ENCODE measurements at regions not wholly inside any gene's neighbourhood (a gene's known extent, or its start where the extent isn't known, plus 50 kb on each side); places are given as distances from the start of the nearest gene placed in this dataset.

DNA sequence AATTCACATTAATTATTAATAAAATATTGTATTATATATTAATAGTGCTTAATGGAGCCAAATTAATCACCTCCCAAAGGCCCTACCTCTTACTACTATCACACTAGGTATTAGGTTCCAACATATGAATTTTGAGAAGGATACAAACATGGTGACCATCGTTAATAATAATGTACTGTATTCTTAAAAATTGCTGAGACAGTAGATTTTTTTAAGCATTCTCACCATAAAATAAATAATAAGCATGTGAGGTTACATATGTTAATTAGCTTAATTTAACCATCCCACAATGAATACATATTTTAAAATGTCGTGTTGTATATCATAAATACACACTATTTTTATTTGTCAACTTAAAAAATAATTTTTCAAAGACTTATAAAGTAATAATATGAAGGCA, 299.2 kb upstream of the NR5A2 start:
- TF ChIP-seq, protein P1, sequence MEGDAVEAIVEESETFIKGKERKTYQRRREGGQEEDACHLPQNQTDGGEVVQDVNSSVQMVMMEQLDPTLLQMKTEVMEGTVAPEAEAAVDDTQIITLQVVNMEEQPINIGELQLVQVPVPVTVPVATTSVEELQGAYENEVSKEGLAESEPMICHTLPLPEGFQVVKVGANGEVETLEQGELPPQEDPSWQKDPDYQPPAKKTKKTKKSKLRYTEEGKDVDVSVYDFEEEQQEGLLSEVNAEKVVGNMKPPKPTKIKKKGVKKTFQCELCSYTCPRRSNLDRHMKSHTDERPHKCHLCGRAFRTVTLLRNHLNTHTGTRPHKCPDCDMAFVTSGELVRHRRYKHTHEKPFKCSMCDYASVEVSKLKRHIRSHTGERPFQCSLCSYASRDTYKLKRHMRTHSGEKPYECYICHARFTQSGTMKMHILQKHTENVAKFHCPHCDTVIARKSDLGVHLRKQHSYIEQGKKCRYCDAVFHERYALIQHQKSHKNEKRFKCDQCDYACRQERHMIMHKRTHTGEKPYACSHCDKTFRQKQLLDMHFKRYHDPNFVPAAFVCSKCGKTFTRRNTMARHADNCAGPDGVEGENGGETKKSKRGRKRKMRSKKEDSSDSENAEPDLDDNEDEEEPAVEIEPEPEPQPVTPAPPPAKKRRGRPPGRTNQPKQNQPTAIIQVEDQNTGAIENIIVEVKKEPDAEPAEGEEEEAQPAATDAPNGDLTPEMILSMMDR (IDR thresholded peaks at IDR 0.05; ENCODE audit: insufficient read depth in 1 of 2, low read depth in 1 of 2, low read length in 1 of 2, severe bottlenecking in 1 of 2, unreplicated experiment in 1 of 2) = no peak
- no peak overlapping the region for H3K4me3 ChIP-seq (ENCODE audit: low read depth, low read length)
- no peaks in the 10 kb centered on the region for H3K36me3 Mint-ChIP-seq (ENCODE audit: insufficient read depth, unreplicated experiment)
- peaks cover 6% of the 10 kb centered on the region; the same call in 1 of the 2 replicates for H3K4me1 ChIP-seq
- H3K4me3 Mint-ChIP-seq (ENCODE audit: unreplicated experiment) = no peak overlapping the region
- H3K27ac Mint-ChIP-seq (ENCODE audit: unreplicated experiment) = no peak overlapping the region
- no peaks in the 10 kb centered on the region for H3K9me3 ChIP-seq
- intact Hi-C loops (cut with micrococcal nuclease; ENCODE audit: unreplicated experiment) = no loop called here
- CTCF ChIA-PET = no interaction called here
- peaks cover 3% of the 10 kb centered on the region for H3K27me3 Mint-ChIP-seq (ENCODE audit: insufficient read depth, unreplicated experiment)
- no TSS peak for BruUV-seq (replicated peaks)
- no peaks in the 10 kb centered on the region for H3K27me3 ChIP-seq (replicated peaks; ENCODE audit: control insufficient read depth, insufficient read depth, low read length)
- no peaks in the 10 kb centered on the region for H3K9me3 Mint-ChIP-seq (ENCODE audit: unreplicated experiment)
- POLR2A ChIA-PET = no interaction called here
- no peak for DNase-seq
- no peaks in the 10 kb centered on the region for H3K36me3 ChIP-seq (ENCODE audit: control insufficient read depth, insufficient read depth, low read length)
- no peaks in the 10 kb centered on the region for H3K4me1 Mint-ChIP-seq (ENCODE audit: low read depth, unreplicated experiment)

DNA sequence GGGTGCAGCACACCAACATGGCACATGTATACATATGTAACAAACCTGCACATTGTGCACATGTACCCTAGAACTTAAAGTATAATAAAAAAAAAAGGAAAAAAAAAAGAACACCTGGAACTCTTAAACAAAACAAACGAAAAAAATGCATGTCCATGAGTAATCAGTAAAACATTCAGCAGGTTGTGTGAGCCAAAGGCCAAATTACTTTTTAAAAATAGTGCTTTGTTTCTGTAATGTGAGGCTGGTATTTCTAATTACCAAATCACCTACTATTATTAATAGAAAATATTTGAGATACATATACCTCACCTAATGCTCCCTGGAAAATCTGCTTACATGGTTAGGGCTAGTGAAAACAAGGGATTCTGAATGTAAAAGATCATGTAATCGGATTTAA, 294.4 kb upstream of the NR5A2 start:
- no peaks in the 10 kb centered on the region for H3K9me3 ChIP-seq
- H3K27me3 Mint-ChIP-seq (ENCODE audit: insufficient read depth, unreplicated experiment) = no peaks in the 10 kb centered on the region
- BruUV-seq (replicated peaks) = no TSS peak
- TF ChIP-seq, protein P1 (IDR thresholded peaks at IDR 0.05; ENCODE audit: insufficient read depth in 1 of 2, low read depth in 1 of 2, low read length in 1 of 2, severe bottlenecking in 1 of 2, unreplicated experiment in 1 of 2) = no peak
- POLR2A ChIA-PET = no interaction called here
- no peak overlapping the region for H3K4me3 Mint-ChIP-seq (ENCODE audit: unreplicated experiment)
- CTCF ChIA-PET = no interaction called here
- H3K27ac Mint-ChIP-seq (ENCODE audit: unreplicated experiment) = no peak overlapping the region
- H3K4me1 Mint-ChIP-seq (ENCODE audit: low read depth, unreplicated experiment) = no peaks in the 10 kb centered on the region
- no peaks in the 10 kb centered on the region for H3K36me3 ChIP-seq (ENCODE audit: control insufficient read depth, insufficient read depth, low read length)
- no peaks in the 10 kb centered on the region for H3K36me3 Mint-ChIP-seq (ENCODE audit: insufficient read depth, unreplicated experiment)
- H3K9me3 Mint-ChIP-seq (ENCODE audit: unreplicated experiment) = no peaks in the 10 kb centered on the region
- no peaks in the 10 kb centered on the region for H3K4me1 ChIP-seq
- H3K4me3 ChIP-seq (ENCODE audit: low read depth, low read length) = no peak overlapping the region
- H3K27me3 ChIP-seq (replicated peaks; ENCODE audit: control insufficient read depth, insufficient read depth, low read length) = no peaks in the 10 kb centered on the region
- DNase-seq = no peak
- intact Hi-C loops (cut with micrococcal nuclease; ENCODE audit: unreplicated experiment) = no loop called here

DNA sequence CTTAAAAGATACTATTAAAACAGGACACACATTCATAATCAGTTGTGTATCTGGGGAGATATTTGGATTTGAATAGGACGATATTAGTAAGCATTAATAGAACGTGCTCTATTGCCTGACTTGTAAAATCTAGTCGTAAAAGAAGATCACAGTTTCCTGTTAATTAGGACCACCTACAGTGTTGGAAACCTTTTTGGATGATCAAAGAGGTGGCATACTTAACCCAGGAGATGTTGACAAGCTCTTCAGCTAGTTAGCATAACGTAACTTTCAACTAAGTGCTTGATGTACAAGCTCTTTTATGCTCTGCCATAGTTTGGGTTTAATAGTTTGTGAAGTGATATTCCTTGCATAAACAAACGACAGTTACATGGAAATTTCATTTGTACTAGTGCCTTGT, 293.3 kb upstream of the NR5A2 start:
- H3K9me3 Mint-ChIP-seq (ENCODE audit: unreplicated experiment) = no peaks in the 10 kb centered on the region
- H3K4me1 ChIP-seq = no peaks in the 10 kb centered on the region
- intact Hi-C loops (cut with micrococcal nuclease; ENCODE audit: unreplicated experiment) = no loop called here
- H3K27ac Mint-ChIP-seq (ENCODE audit: unreplicated experiment) = no peak overlapping the region
- TF ChIP-seq, protein P1 (IDR thresholded peaks at IDR 0.05; ENCODE audit: insufficient read depth in 1 of 2, low read depth in 1 of 2, low read length in 1 of 2, severe bottlenecking in 1 of 2, unreplicated experiment in 1 of 2) = no peak
- H3K36me3 Mint-ChIP-seq (ENCODE audit: insufficient read depth, unreplicated experiment) = no peaks in the 10 kb centered on the region
- no peaks in the 10 kb centered on the region for H3K4me1 Mint-ChIP-seq (ENCODE audit: low read depth, unreplicated experiment)
- ChIA-PET CTCF (no interaction called here), POLR2A (no interaction called here)
- DNase-seq = no peak
- no peaks in the 10 kb centered on the region for H3K27me3 Mint-ChIP-seq (ENCODE audit: insufficient read depth, unreplicated experiment)
- H3K4me3 ChIP-seq (ENCODE audit: low read depth, low read length) = no peak overlapping the region
- no peaks in the 10 kb centered on the region for H3K9me3 ChIP-seq
- H3K4me3 Mint-ChIP-seq (ENCODE audit: unreplicated experiment) = no peak overlapping the region
- H3K27me3 ChIP-seq (replicated peaks; ENCODE audit: control insufficient read depth, insufficient read depth, low read length) = no peaks in the 10 kb centered on the region
- BruUV-seq (replicated peaks) = no TSS peak
- no peaks in the 10 kb centered on the region for H3K36me3 ChIP-seq (ENCODE audit: control insufficient read depth, insufficient read depth, low read length)

Measured in Caco-2 (cell line).